ENCODE measurements at regions not wholly inside any gene's neighbourhood (a gene's known extent, or its start where the extent isn't known, plus 50 kb on each side); places are given as distances from the start of the nearest gene placed in this dataset.

- intact Hi-C loops (cut with micrococcal nuclease): no loop called here
- Mint-ChIP-seq H3K9me3 (ENCODE audit: unreplicated experiment) (no peaks in the 10 kb centered on the region), H3K27ac (ENCODE audit: low read depth, unreplicated experiment) (no peak overlapping the region), H3K4me3 (ENCODE audit: unreplicated experiment) (no peak overlapping the region), H3K4me1 (ENCODE audit: insufficient read depth, unreplicated experiment) (no peaks in the 10 kb centered on the region), H3K27me3 (ENCODE audit: insufficient read depth, unreplicated experiment) (peaks cover 33% of the 10 kb centered on the region), H3K36me3 (ENCODE audit: insufficient read depth, unreplicated experiment) (no peaks in the 10 kb centered on the region)
- POLR2A ChIA-PET: no interaction called here
- BruUV-seq (replicated peaks): no TSS peak
- CTCF ChIA-PET: interaction anchor here (0.6 kb wide), 1 partner anchor 1183 kb away, joined by 3 read pairs; no protein-coding TSS in a partner anchor
- DNase-seq (ENCODE audit: unreplicated experiment): no peak
- TF ChIP-seq, protein P1, sequence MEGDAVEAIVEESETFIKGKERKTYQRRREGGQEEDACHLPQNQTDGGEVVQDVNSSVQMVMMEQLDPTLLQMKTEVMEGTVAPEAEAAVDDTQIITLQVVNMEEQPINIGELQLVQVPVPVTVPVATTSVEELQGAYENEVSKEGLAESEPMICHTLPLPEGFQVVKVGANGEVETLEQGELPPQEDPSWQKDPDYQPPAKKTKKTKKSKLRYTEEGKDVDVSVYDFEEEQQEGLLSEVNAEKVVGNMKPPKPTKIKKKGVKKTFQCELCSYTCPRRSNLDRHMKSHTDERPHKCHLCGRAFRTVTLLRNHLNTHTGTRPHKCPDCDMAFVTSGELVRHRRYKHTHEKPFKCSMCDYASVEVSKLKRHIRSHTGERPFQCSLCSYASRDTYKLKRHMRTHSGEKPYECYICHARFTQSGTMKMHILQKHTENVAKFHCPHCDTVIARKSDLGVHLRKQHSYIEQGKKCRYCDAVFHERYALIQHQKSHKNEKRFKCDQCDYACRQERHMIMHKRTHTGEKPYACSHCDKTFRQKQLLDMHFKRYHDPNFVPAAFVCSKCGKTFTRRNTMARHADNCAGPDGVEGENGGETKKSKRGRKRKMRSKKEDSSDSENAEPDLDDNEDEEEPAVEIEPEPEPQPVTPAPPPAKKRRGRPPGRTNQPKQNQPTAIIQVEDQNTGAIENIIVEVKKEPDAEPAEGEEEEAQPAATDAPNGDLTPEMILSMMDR (IDR thresholded peaks at IDR 0.05; ENCODE audit: unreplicated experiment): no peak
Measured at GRCh38 chr6:114718186-114718585, 375.4 kb upstream of the HS3ST5 start.

DNA sequence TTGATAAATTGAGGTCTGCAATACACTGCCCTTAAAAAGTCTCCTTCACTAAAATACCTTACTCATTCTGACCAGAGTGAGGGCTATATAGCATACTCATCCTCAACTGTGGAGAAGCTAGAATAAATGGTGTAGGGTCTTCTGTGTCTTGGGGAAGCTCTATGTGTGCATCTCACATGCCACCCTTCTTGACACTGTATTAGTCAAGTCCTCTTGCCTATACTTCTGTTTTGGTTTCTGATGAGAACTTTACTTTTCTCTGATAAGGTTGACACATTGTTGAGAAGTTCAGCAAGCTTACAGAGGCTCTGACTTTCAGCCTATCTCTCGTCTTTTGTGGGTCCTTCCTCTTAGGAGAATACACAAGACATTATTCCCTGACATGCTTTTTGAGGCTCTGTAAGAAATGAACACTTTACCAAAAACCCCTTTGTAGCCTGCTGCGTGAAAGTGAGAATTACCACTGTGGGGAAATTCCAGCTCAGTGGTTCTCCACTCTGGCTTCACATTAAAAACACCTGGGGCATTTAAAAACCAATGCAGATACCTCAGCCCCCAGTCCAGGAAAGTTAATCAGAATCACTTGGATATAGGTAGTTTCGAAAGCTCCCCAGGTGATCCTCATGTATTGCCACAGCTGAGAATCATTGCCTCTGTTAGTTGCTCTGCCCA lies 372.1 kb upstream of the HS3ST5 start:
- H3K36me3 Mint-ChIP-seq (ENCODE audit: insufficient read depth, unreplicated experiment): no peaks in the 10 kb centered on the region
- peaks cover 43% of the 10 kb centered on the region for H3K27me3 Mint-ChIP-seq (ENCODE audit: insufficient read depth, unreplicated experiment)
- H3K27ac Mint-ChIP-seq (ENCODE audit: low read depth, unreplicated experiment): no peak overlapping the region
- intact Hi-C loops (cut with micrococcal nuclease): no loop called here
- ChIA-PET POLR2A (interaction anchor here (0.7 kb wide), 1 partner anchor 24 kb away, joined by 3 read pairs; no protein-coding TSS in a partner anchor), CTCF (no interaction called here)
- no peaks in the 10 kb centered on the region for H3K4me1 Mint-ChIP-seq (ENCODE audit: insufficient read depth, unreplicated experiment)
- DNase-seq (ENCODE audit: unreplicated experiment): no peak
- TF ChIP-seq, protein P1 (IDR thresholded peaks at IDR 0.05; ENCODE audit: unreplicated experiment): no peak
- no peaks in the 10 kb centered on the region for H3K9me3 Mint-ChIP-seq (ENCODE audit: unreplicated experiment)
- BruUV-seq (replicated peaks): no TSS peak
- no peak overlapping the region for H3K4me3 Mint-ChIP-seq (ENCODE audit: unreplicated experiment)

GRCh38 chr6:114713690-114714089 lies 370.9 kb upstream of the HS3ST5 start:
- no peaks in the 10 kb centered on the region for H3K9me3 Mint-ChIP-seq (ENCODE audit: unreplicated experiment)
- no peaks in the 10 kb centered on the region for H3K36me3 Mint-ChIP-seq (ENCODE audit: insufficient read depth, unreplicated experiment)
- TF ChIP-seq, protein P1 (IDR thresholded peaks at IDR 0.05; ENCODE audit: unreplicated experiment): no peak
- intact Hi-C loops (cut with micrococcal nuclease): no loop called here
- DNase-seq (ENCODE audit: unreplicated experiment): no peak
- H3K4me1 Mint-ChIP-seq (ENCODE audit: insufficient read depth, unreplicated experiment): no peaks in the 10 kb centered on the region
- ChIA-PET CTCF (no interaction called here), POLR2A (no interaction called here)
- no TSS peak for BruUV-seq (replicated peaks)
- peaks cover 43% of the 10 kb centered on the region for H3K27me3 Mint-ChIP-seq (ENCODE audit: insufficient read depth, unreplicated experiment)
- H3K4me3 Mint-ChIP-seq (ENCODE audit: unreplicated experiment): no peak overlapping the region
- no peak overlapping the region for H3K27ac Mint-ChIP-seq (ENCODE audit: low read depth, unreplicated experiment)

GRCh38 chr6:114712129-114712662 lies 369.4 kb upstream of the HS3ST5 start:
- no peak overlapping the region for H3K27ac Mint-ChIP-seq (ENCODE audit: low read depth, unreplicated experiment)
- ChIA-PET CTCF (no interaction called here), POLR2A (no interaction called here)
- H3K4me1 Mint-ChIP-seq (ENCODE audit: insufficient read depth, unreplicated experiment): no peaks in the 10 kb centered on the region
- BruUV-seq (replicated peaks): no TSS peak
- H3K4me3 Mint-ChIP-seq (ENCODE audit: unreplicated experiment): no peak overlapping the region
- H3K36me3 Mint-ChIP-seq (ENCODE audit: insufficient read depth, unreplicated experiment): no peaks in the 10 kb centered on the region
- intact Hi-C loops (cut with micrococcal nuclease): no loop called here
- no peak for DNase-seq (ENCODE audit: unreplicated experiment)
- H3K9me3 Mint-ChIP-seq (ENCODE audit: unreplicated experiment): no peaks in the 10 kb centered on the region
- TF ChIP-seq, protein P1 (IDR thresholded peaks at IDR 0.05; ENCODE audit: unreplicated experiment): no peak
- H3K27me3 Mint-ChIP-seq (ENCODE audit: insufficient read depth, unreplicated experiment): peaks cover 31% of the 10 kb centered on the region

All from MCF 10A (cell line).